Activated naive CD4-positive, alpha-beta T cell treated with anti-CD3 and anti-CD28 coated beads, Interleukin-2, amount 50 U/mL, for 72 hours (primary cell): ENCODE measurements at regions not wholly inside any gene's neighbourhood (a gene's known extent, or its start where the extent isn't known, plus 50 kb on each side); places are given as distances from the start of the nearest gene placed in this dataset.
"Not testable (repeated sequence)": the region's sequence is repeated elsewhere in the genome, so short reads cannot be mapped to it uniquely, and the experiment has no call there.

Source experiments
- ATAC-seq, 2 donors: fragments of 150-1000 bp; cut with Tn5 transposase; 2 replicates each; pipeline ENCODE4 v1.10.0; 2021; ENCODE audit warnings: mild to moderate bottlenecking in 2 of 2, moderate library complexity in 2 of 2
- DNase-seq, 2 donors: peaks; one replicate each; pipeline ENCODE4 v3.0.0; 2021 to 2022; ENCODE audit warnings: low spot score in 2 of 2
- H3K27ac Mint-ChIP-seq, 2 donors: one replicate each; pipeline ENCODE4 v1.8.0; 2022; ENCODE audit warnings: mild to moderate bottlenecking in 2 of 2, mixed read lengths in 2 of 2
- H3K36me3 Mint-ChIP-seq, 2 donors: one replicate each; pipeline ENCODE4 v1.8.0; 2022; ENCODE audit warnings: mixed read lengths in 2 of 2
- H3K9me3 Mint-ChIP-seq, 2 donors: one replicate each; pipeline ENCODE4 v1.8.0; 2022; ENCODE audit warnings: mixed read lengths in 2 of 2

- peaks cover 8 to 10% of the 10 kb centered on the region in 2 donors for H3K9me3 Mint-ChIP-seq
- not testable (repeated sequence) for H3K27ac Mint-ChIP-seq, H3K36me3 Mint-ChIP-seq, DNase-seq, ATAC-seq
Measured at GRCh38 chr5:121064241-121064640, 600.1 kb downstream of the PRR16 start.

GRCh38 chr5:121086671-121087070, 622.6 kb downstream of the PRR16 start:
- DNase-seq (no peak), ATAC-seq (no peak)
- Mint-ChIP-seq H3K27ac (no peak overlapping the region), H3K36me3 (peaks cover 0 to 5% of the 10 kb centered on the region in 2 donors), H3K9me3 (peaks cover 20 to 26% of the 10 kb centered on the region in 2 donors)

- peaks cover 20 to 26% of the 10 kb centered on the region in 2 donors for H3K9me3 Mint-ChIP-seq
- H3K27ac Mint-ChIP-seq, result no peak overlapping the region
- ATAC-seq, result no peak
- DNase-seq, result no peak
- H3K36me3 Mint-ChIP-seq, result peaks cover 0 to 5% of the 10 kb centered on the region in 2 donors
Measured at GRCh38 chr5:121087560-121087959, 623.5 kb downstream of the PRR16 start.

GRCh38 chr5:121088341-121088740, 624.2 kb downstream of the PRR16 start:
- H3K27ac Mint-ChIP-seq, result no peak overlapping the region
- peaks cover 20 to 26% of the 10 kb centered on the region in 2 donors for H3K9me3 Mint-ChIP-seq
- ATAC-seq, result no peak
- peaks cover 0 to 5% of the 10 kb centered on the region in 2 donors for H3K36me3 Mint-ChIP-seq
- DNase-seq, result no peak

GRCh38 chr5:121090822-121091221, 626.7 kb downstream of the PRR16 start:
- no peak overlapping the region for H3K27ac Mint-ChIP-seq
- no peaks in the 10 kb centered on the region for H3K36me3 Mint-ChIP-seq
- H3K9me3 Mint-ChIP-seq, result peaks cover 9 to 13% of the 10 kb centered on the region in 2 donors
- ATAC-seq (no peak), DNase-seq (no peak)

GRCh38 chr5:121100931-121101330, 636.8 kb downstream of the PRR16 start:
- Mint-ChIP-seq H3K27ac (no peak overlapping the region), H3K36me3 (no peaks in the 10 kb centered on the region), H3K9me3 (peaks cover 0 to 13% of the 10 kb centered on the region in 2 donors)
- ATAC-seq, result no peak
- DNase-seq, result no peak

- DNase-seq (no peak), ATAC-seq (no peak)
- no peaks in the 10 kb centered on the region for H3K36me3 Mint-ChIP-seq
Measured at GRCh38 chr5:121105921-121106320, 641.8 kb downstream of the PRR16 start.

GRCh38 chr5:121106721-121107690, 642.9 kb downstream of the PRR16 start:
- H3K27ac Mint-ChIP-seq, H3K9me3 Mint-ChIP-seq, ATAC-seq, H3K36me3 Mint-ChIP-seq, DNase-seq: not testable (repeated sequence)

More at GRCh38 chr5:121105921-121106320, 641.8 kb downstream of the PRR16 start:
- Mint-ChIP-seq H3K27ac (no peak overlapping the region), H3K9me3 (peaks cover 0 to 5% of the 10 kb centered on the region in 2 donors)

- no peaks in the 10 kb centered on the region for H3K36me3 Mint-ChIP-seq
- H3K9me3 Mint-ChIP-seq, result peaks cover 0 to 8% of the 10 kb centered on the region in 2 donors
- ATAC-seq (no peak), DNase-seq (no peak)
- no peak overlapping the region for H3K27ac Mint-ChIP-seq
Measured at GRCh38 chr5:121108725-121109124, 644.6 kb downstream of the PRR16 start.

GRCh38 chr5:121109817-121110216, 645.7 kb downstream of the PRR16 start:
- Mint-ChIP-seq H3K27ac (no peak overlapping the region), H3K9me3 (peaks cover 7 to 19% of the 10 kb centered on the region in 2 donors), H3K36me3 (no peaks in the 10 kb centered on the region)
- ATAC-seq (no peak), DNase-seq (no peak)

GRCh38 chr5:121121786-121122185, 657.7 kb downstream of the PRR16 start:
- H3K36me3 Mint-ChIP-seq, result no peaks in the 10 kb centered on the region
- ATAC-seq (no peak), DNase-seq (no peak)
- H3K27ac Mint-ChIP-seq, result no peak overlapping the region
- peaks cover under 1% of the 10 kb centered on the region in 2 donors for H3K9me3 Mint-ChIP-seq

- ATAC-seq (no peak), DNase-seq (no peak)
- no peak overlapping the region for H3K27ac Mint-ChIP-seq
Measured at GRCh38 chr5:121138495-121138907, 674.4 kb downstream of the PRR16 start.

GRCh38 chr5:121138952-121139351, 674.9 kb downstream of the PRR16 start:
- ATAC-seq (no peak), DNase-seq (no peak)
- no peaks in the 10 kb centered on the region for H3K36me3 Mint-ChIP-seq
- H3K27ac Mint-ChIP-seq, result no peak overlapping the region
- H3K9me3 Mint-ChIP-seq, result peaks cover 6 to 13% of the 10 kb centered on the region in 2 donors

More at GRCh38 chr5:121138495-121138907, 674.4 kb downstream of the PRR16 start:
- no peaks in the 10 kb centered on the region for H3K36me3 Mint-ChIP-seq
- peaks cover 6 to 14% of the 10 kb centered on the region in 2 donors for H3K9me3 Mint-ChIP-seq

GRCh38 chr5:121144764-121145163, 680.7 kb downstream of the PRR16 start:
- no peak overlapping the region for H3K27ac Mint-ChIP-seq
- no peak for ATAC-seq

GRCh38 chr5:121151534-121151933, 687.4 kb downstream of the PRR16 start:
- Mint-ChIP-seq H3K9me3 (peaks cover 14 to 17% of the 10 kb centered on the region in 2 donors), H3K27ac (no peak overlapping the region), H3K36me3 (no peaks in the 10 kb centered on the region)
- DNase-seq (no peak), ATAC-seq (no peak)

More at GRCh38 chr5:121144764-121145163, 680.7 kb downstream of the PRR16 start:
- DNase-seq, result no peak
- Mint-ChIP-seq H3K36me3 (no peaks in the 10 kb centered on the region), H3K9me3 (peaks cover 16 to 18% of the 10 kb centered on the region in 2 donors)

GRCh38 chr5:121152411-121152810, 688.3 kb downstream of the PRR16 start:
- Mint-ChIP-seq H3K36me3 (no peaks in the 10 kb centered on the region), H3K9me3 (peaks cover 13 to 14% of the 10 kb centered on the region in 2 donors), H3K27ac (no peak overlapping the region)
- no peak for DNase-seq
- ATAC-seq, result no peak

GRCh38 chr5:121156565-121156964, 692.5 kb downstream of the PRR16 start:
- no peak for ATAC-seq

More at GRCh38 chr5:121156565-121156964, 692.5 kb downstream of the PRR16 start:
- H3K9me3 Mint-ChIP-seq, result peaks cover 10% of the 10 kb centered on the region in 2 donors
- no peaks in the 10 kb centered on the region for H3K36me3 Mint-ChIP-seq
- H3K27ac Mint-ChIP-seq, result no peak overlapping the region
- no peak for DNase-seq
